GM18502 (cell line): ENCODE measurements at regions not wholly inside any gene's neighbourhood (a gene's known extent, or its start where the extent isn't known, plus 50 kb on each side); places are given as distances from the start of the nearest gene placed in this dataset.
"Not testable (repeated sequence)": the region's sequence is repeated elsewhere in the genome, so short reads cannot be mapped to it uniquely, and the experiment has no call there.

ENCODE experiments used
- ATAC-seq: cut with Tn5 transposase; IDR thresholded peaks from one replicate; pipeline ENCODE4 v1.9.1; 2021; ENCODE audit warnings: mild to moderate bottlenecking; ENCODE audit not compliant: unreplicated experiment, poor library complexity

GRCh38 chr5:108543486-108543885 is 161.6 kb upstream of the FBXL17 start:
- ATAC-seq = peak; percentile 61

DNA sequence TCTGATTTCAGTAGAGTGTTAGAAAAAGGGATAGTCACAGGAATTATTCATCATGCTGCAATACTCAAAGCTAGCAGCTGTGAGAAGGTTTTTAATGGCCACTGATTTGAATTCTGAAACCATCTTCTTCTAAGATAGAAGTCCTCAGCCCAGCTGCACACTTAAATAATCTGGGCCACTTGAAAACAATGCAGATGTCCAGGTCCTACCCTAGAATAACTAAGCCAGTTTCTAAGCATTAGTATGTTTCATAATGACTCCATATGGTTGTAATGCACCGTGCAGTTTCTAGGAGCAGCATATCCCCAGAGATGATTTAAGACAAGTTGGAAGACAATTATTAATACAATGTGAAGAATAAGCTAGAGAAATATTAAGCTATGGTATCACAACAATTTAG is 159.9 kb upstream of the FBXL17 start:
- peak; percentile 74 for ATAC-seq

GRCh38 chr5:108536321-108536720 is 154.4 kb upstream of the FBXL17 start:
- no peak for ATAC-seq

DNA sequence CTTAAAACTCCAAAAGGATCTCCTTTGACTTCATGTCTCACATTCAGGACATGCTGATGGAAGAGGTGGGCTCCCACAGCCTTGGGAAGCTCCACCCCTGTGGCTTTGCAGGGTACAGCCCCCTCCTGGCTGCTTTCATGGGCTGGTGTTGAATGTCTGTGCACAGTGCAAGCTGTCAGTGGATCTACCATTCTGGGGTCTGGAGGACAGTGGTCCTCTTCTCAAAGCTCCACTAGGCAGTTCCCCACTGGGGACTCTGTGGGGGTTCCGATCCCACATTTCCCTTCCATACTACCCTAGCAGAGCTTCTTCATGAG is 150.2 kb upstream of the FBXL17 start:
- not testable (repeated sequence) for ATAC-seq

DNA sequence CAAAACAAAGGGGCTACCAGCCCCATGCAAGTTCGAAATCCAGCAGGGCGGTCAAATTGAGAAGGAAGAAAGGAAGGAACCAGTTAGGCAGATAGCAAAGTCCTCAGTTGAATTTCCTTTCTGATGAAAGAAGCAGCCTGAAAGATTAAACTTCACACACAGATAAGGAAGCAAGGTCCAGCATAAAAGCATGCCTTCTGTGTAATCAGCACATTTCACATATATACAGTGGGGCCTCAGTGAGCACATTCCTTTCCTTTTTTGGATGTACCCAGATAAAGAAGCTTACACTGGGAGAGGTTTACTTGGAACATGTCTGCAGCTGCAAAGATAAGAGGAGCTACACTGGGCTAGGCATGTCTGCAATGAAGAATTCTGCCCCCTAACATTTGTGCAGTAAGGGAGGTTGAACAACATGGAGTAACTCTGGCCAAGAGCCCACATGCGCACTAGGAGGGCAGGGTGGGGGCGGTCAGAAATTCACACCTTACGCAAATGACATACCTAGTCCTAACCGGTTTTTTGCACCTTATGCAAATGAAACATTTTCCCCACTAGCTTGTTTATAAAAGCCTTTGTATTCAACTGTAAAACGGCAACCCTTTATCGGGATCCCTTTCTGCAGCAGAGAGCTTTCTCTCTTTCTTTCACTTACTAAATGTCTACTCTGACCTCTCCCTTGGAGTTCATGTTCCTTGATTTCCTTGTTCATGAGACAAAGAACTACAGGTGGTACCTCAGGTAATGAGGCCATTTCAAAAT is 149.7 kb upstream of the FBXL17 start:
- ATAC-seq = no peak

DNA sequence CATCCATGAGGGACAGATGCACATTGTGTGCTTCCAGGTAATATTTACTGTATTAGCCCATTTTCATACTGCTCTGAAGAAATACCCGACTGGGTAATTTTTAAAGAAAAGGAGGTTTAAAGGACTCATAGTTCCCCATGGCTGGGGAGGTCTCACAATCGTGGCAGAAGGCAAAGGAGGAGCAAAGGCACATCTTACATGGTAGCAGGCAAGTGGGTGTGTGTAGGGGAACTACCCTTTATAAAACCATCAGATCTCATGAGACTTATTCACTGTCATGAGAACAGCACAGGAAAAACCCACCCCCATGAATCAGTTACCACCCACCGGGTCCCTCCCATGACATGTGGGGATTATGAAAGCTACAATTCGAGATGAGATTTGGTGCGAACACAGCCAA is 148.8 kb upstream of the FBXL17 start:
- ATAC-seq = no peak

DNA sequence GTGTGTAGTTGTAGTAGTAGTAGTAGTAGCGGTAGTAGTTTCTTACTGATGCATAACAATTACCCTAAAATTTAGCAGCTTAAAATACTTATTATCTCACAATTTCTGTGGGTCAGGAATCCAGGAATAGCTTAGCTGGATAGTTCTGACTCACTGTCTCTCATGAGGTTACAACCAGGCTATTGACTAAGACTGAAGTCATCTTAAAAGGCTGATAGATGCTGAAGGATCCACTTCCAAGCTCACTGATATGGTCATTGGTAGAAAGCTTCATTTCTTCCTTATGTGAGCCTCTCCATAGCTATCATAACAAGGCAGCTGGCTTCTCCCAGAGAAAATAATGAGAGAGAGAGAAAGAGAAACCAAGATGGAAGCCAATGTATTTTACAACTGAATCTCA is 147.5 kb upstream of the FBXL17 start:
- ATAC-seq = no peak

DNA sequence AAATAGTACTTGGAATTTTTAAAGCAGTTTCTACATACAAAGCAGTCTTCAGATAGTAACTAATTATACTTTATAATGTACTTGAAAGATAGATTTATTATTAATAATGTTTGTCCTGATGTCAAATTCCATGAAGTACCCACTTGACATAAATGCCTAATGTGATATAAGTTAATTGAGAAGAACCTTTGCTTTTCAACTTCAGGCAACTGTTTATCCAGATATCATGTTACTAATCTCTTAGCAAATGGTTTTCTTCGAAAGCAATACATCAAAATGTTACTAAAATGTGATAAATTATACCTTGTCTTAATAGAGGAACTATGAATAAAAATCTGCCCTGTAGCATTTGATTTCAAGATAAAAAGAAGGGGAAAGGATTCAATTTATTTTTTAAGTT is 146.8 kb upstream of the FBXL17 start:
- ATAC-seq = no peak

- ATAC-seq = no peak
Observed at GRCh38 chr5:108524564-108524963, 142.7 kb upstream of the FBXL17 start.

DNA sequence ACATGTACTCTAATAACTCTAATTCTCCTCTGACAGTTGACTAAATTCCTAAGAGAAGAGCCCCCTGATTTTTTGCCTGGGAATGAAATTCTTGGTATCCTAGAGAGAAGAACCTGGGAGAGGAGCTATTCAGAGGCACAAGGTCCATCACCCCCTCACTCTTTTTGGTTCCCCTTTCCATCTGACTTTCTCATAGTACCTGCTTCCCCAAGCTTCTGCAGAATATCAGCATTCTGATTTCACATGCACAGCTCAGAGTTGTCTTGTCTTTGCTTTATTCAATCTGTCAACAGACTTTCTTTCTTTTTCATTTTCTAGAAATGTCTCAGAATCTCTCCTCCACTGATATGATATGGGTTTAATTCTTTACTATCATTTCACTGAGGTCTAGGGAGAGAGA is 141.5 kb upstream of the FBXL17 start:
- peak; percentile 26 for ATAC-seq

GRCh38 chr5:108521841-108522506 is 140.1 kb upstream of the FBXL17 start:
- ATAC-seq = peak; percentile 53

GRCh38 chr5:108521011-108521700 is 139.3 kb upstream of the FBXL17 start:
- ATAC-seq = peak; percentile 94

GRCh38 chr5:108516785-108517184 is 134.9 kb upstream of the FBXL17 start:
- no peak for ATAC-seq

GRCh38 chr5:108515517-108516105 is 133.7 kb upstream of the FBXL17 start:
- no peak for ATAC-seq

GRCh38 chr5:108508979-108509378 is 127.1 kb upstream of the FBXL17 start:
- ATAC-seq = no peak

GRCh38 chr5:108507631-108508030 is 125.7 kb upstream of the FBXL17 start:
- ATAC-seq = no peak

DNA sequence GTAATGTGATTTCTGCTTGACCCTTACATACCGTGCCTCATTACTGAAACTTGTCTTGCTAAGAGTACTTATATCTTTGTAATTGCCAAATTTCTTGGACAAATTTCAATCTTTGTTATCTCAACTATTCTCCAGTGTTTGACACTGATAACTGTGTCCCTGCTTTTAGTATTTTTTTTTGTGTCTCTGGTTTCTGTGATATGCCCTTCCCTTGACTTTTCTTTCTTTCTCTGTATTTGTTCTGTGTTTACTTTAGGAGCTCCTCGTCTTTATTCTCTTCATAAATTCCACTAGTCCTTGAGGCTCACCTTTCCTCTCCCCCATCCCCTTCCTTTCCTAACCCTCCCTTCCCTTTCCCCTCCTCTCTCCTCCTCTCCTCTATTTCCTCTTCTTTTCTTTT is 123.7 kb upstream of the FBXL17 start:
- no peak for ATAC-seq

DNA sequence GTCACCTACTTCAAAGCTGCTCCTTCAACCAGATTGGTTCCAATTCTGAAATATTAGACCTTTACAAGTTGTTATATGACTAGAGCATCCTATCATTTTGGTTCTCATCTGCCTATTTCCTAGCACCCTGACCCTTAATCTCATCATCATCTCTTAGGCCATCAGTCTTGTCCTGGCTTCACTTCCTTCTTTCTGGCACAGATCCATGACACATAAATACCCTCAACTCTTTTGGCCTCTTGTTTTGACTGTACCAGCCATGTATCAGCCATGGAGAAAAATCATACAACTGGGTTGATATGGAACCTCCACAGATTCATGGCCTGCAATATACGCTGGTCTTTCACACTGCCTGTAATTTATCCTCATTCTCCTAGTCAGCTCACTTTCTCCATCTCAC is 123.1 kb upstream of the FBXL17 start:
- ATAC-seq = no peak

DNA sequence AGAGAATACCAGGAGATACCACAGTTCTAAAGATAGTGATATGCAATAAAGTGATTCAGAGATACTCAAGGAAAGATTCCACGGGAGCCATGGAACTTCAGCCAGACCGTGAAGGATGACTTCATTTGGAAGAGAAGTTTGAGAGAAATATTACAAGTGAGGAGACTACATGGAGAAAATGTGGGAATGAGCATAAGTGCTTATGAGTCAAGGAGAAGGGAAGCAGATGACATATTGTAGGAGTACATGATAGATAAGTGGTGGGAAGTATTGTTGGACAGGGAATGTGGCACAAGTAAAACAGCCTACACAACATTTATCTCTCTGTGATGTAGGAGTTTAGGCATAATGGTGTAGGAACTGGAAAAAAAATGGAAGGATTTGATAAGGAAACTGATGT is 122.1 kb upstream of the FBXL17 start:
- ATAC-seq = no peak

DNA sequence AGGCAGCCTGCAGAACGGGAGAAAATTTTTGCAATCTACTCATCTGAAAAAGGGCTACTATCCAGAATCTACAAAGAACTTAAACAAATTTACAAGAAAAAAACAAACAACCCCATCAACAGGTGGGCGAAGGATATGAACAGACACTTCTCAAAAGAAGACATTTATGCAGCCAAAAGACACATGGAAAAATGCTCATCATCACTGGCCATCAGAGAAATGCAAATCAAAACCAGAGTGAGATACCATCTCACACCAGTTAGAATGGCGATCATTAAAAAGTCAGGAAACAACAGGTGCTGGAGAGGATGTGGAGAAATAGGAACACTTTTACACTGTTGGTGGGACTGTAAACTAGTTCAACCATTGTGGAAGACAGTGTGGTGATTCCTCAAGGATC is 113.7 kb upstream of the FBXL17 start:
- ATAC-seq = not testable (repeated sequence)

DNA sequence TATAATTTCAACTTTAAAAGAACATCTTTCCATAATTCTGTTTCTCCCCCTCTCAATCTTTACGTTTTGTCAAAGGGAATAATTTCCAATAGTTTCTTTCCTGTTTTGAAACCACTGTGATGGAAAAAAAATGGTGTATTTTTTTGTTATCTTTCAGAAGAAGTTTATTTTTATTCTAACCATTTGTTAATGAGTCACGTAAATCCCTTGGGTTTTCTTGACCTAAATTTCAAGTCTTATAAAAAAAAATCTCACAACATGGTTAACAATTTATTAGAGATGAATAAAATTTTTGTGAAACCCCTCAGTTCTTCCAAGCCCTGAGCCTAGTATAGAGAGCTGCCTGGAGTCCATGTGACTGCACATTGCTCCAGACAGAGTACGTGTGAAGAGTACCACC is 106.1 kb upstream of the FBXL17 start:
- ATAC-seq = no peak
